Neural crest cell (in vitro differentiated cells): ENCODE measurements at regions not wholly inside any gene's neighbourhood (a gene's known extent, or its start where the extent isn't known, plus 50 kb on each side); places are given as distances from the start of the nearest gene placed in this dataset.

Source experiments
- DNase-seq: peaks from one replicate; pipeline ENCODE4 v3.0.0; 2021; ENCODE audit warnings: low read depth, mixed read lengths, low spot score
- H3K27ac Mint-ChIP-seq: one replicate; pipeline ENCODE4 v1.8.0; 2021; ENCODE audit warnings: mild to moderate bottlenecking, mixed read lengths; ENCODE audit not compliant: unreplicated experiment
- H3K27me3 Mint-ChIP-seq: 2 replicates; pipeline ENCODE4 v1.8.0; 2021; ENCODE audit warnings: low read depth, mild to moderate bottlenecking, mixed read lengths
- H3K36me3 Mint-ChIP-seq: 2 replicates; pipeline ENCODE4 v1.8.0; 2021; ENCODE audit warnings: low read depth, mild to moderate bottlenecking, mixed read lengths
- H3K4me1 Mint-ChIP-seq: 2 replicates; pipeline ENCODE4 v1.8.0; 2021; ENCODE audit warnings: mixed read lengths
- H3K4me3 Mint-ChIP-seq: one replicate; pipeline ENCODE4 v1.8.0; 2021; ENCODE audit warnings: mild to moderate bottlenecking, mixed read lengths
- H3K9me3 Mint-ChIP-seq: 2 replicates; pipeline ENCODE4 v1.8.0; 2021; ENCODE audit warnings: mixed read lengths
- TF ChIP-seq, protein P1 (sequence below): fragments of 200-600 bp; sonication (generic); conservative IDR thresholded peaks from 2 replicates; pipeline ENCODE4 v1.5.0; 2021; ENCODE audit warnings: antibody characterized with exemption, mild to moderate bottlenecking

DNA sequence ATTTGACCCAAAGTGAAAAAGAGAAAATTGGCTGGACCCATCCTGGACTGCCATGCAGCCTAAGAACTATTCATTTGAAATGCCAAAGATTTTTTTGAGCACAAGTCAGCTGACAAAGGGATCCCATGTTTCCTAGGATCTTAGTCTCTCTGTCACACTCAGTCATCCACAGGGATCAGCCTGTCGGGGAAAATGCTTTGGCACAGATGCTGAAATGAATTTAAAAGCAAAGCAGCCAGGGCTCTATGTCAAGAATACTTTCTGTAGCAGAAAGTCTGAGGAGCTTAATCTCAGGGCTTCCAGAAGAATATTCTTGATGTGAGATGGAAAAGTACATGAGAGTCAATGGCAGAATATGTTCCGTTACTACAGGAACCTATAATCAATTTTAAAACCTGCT is 1900.8 kb downstream of the MRPL39 start:
- TF ChIP-seq, protein P1, sequence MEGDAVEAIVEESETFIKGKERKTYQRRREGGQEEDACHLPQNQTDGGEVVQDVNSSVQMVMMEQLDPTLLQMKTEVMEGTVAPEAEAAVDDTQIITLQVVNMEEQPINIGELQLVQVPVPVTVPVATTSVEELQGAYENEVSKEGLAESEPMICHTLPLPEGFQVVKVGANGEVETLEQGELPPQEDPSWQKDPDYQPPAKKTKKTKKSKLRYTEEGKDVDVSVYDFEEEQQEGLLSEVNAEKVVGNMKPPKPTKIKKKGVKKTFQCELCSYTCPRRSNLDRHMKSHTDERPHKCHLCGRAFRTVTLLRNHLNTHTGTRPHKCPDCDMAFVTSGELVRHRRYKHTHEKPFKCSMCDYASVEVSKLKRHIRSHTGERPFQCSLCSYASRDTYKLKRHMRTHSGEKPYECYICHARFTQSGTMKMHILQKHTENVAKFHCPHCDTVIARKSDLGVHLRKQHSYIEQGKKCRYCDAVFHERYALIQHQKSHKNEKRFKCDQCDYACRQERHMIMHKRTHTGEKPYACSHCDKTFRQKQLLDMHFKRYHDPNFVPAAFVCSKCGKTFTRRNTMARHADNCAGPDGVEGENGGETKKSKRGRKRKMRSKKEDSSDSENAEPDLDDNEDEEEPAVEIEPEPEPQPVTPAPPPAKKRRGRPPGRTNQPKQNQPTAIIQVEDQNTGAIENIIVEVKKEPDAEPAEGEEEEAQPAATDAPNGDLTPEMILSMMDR: no peak
- no peak overlapping the region for H3K4me3 Mint-ChIP-seq
- H3K36me3 Mint-ChIP-seq: peaks cover 4% of the 10 kb centered on the region
- peaks cover 10% of the 10 kb centered on the region for H3K9me3 Mint-ChIP-seq
- no peaks in the 10 kb centered on the region for H3K4me1 Mint-ChIP-seq
- no peak for DNase-seq
- no peak overlapping the region for H3K27ac Mint-ChIP-seq
- no peaks in the 10 kb centered on the region for H3K27me3 Mint-ChIP-seq

DNA sequence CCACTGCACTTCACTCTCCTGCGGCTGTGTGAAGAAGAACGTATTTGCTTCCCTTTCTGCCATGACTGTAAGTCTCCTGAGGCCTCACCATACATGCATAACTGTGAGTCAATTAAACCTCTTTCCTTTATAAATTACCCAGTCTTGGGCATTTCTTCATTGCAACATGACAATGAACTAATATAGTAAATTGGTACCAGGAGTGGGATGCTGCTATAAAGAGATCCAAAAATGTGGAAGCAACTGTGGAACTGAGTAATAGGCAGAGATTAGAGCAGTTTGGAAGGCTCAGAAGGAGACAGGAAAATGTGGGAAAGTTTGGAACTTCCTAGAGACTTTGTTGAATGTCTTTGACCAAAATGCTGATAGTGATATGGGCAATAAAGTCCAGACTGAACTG is 1907.9 kb downstream of the MRPL39 start:
- Mint-ChIP-seq H3K36me3 (no peaks in the 10 kb centered on the region), H3K9me3 (peaks cover 19% of the 10 kb centered on the region), H3K4me3 (no peak overlapping the region), H3K27ac (no peak overlapping the region), H3K27me3 (no peaks in the 10 kb centered on the region), H3K4me1 (no peaks in the 10 kb centered on the region)
- DNase-seq: no peak
- TF ChIP-seq, protein P1: no peak

DNA sequence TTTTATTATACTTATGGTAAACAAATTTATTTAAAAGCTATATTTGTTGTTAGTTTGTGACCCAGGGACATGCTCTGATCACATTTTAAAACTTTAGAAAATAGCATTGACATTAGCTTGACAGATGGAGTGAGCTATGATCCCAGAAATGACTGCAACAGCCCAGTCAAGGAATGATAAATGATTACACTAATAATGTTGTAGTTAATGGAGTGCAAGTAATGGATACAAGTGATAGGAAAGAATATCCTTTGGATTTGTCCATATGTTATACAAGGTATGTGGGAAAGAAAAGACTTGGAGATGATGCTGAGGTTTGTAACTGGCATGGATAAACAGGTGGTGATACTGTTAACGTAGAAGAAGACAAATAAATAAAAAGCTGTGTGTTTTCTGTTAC is 1908.7 kb downstream of the MRPL39 start:
- Mint-ChIP-seq H3K36me3 (no peaks in the 10 kb centered on the region), H3K4me3 (no peak overlapping the region), H3K27ac (no peak overlapping the region), H3K9me3 (peaks cover 19% of the 10 kb centered on the region), H3K4me1 (no peaks in the 10 kb centered on the region), H3K27me3 (no peaks in the 10 kb centered on the region)
- DNase-seq: no peak
- TF ChIP-seq, protein P1: no peak

DNA sequence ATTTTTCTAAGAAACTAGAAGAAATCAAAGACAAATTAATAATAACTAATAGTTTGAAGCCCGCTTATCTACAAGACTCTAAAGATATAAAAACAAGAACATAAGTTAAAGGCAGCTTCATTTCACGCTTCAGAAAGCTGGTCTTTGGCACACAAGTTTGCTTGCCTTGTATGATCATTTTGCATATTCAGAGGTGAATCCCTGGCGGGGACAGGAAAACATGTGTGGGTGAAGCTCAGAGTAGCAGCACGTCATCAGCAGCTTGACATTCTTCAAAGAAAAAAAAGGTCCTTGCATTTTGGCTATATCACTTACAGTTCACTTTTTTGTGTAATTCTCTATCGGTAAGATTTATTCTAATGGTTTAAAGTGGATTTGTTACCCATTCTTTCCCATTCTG is 1911.8 kb downstream of the MRPL39 start:
- Mint-ChIP-seq H3K4me1 (no peaks in the 10 kb centered on the region), H3K27ac (no peak overlapping the region), H3K36me3 (no peaks in the 10 kb centered on the region), H3K4me3 (no peak overlapping the region), H3K27me3 (no peaks in the 10 kb centered on the region), H3K9me3 (peaks cover 15% of the 10 kb centered on the region)
- no peak for DNase-seq
- TF ChIP-seq, protein P1: no peak

DNA sequence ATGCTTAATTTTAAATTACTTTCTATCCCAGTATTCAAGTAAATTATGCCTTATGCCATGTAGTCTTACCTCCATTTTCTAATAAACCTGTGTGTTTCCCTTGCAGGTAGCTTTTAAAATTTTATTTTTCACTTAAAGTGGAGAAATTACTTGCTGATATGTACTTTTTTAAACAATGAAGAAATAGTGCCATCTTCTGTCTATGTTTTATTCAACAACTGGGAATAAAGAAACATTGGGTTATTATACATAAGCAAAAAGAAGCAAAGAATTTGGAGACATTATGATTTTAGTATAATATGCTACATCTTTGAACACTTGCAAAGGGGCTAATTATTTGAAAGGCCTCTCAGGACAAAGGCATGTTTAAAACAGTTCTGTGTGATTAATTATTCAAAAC is 1912.9 kb downstream of the MRPL39 start:
- H3K36me3 Mint-ChIP-seq: no peaks in the 10 kb centered on the region
- no peak overlapping the region for H3K4me3 Mint-ChIP-seq
- no peak for DNase-seq
- TF ChIP-seq, protein P1: no peak
- no peaks in the 10 kb centered on the region for H3K27me3 Mint-ChIP-seq
- no peak overlapping the region for H3K27ac Mint-ChIP-seq
- peaks cover 16% of the 10 kb centered on the region for H3K9me3 Mint-ChIP-seq
- no peaks in the 10 kb centered on the region for H3K4me1 Mint-ChIP-seq

DNA sequence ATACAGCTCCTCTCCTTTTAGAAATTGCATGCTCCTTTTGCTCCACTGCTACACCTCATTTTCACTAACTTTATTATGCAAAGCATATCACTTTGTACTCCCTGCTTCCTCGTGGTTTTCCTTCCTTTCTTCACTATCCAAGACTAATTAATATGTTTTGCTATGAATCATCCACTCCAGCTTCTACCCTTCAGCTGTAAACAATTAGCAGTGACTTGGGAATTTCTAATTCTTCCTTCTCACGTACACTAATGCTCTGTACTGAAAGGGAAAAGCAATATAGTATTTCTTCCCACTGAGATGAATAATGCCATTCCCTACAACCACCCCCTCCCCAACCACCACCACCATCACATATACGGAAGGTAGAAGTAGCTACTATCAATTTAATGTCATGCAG is 1917.0 kb downstream of the MRPL39 start:
- no peak for DNase-seq
- no peaks in the 10 kb centered on the region for H3K36me3 Mint-ChIP-seq
- no peak overlapping the region for H3K27ac Mint-ChIP-seq
- H3K27me3 Mint-ChIP-seq: no peaks in the 10 kb centered on the region
- TF ChIP-seq, protein P1: no peak
- H3K9me3 Mint-ChIP-seq: peaks cover 12% of the 10 kb centered on the region
- H3K4me1 Mint-ChIP-seq: no peaks in the 10 kb centered on the region
- H3K4me3 Mint-ChIP-seq: no peak overlapping the region
